SK-N-SH (cell line): ENCODE measurements at regions not wholly inside any gene's neighbourhood (a gene's known extent, or its start where the extent isn't known, plus 50 kb on each side); places are given as distances from the start of the nearest gene placed in this dataset.

Source experiments
- CTCF ChIA-PET: fragments of 300-600, 350-600 bp; formaldehyde crosslinking; extraction: SDS; loops from one replicate; lab custom pipeline; 2021; lab: Yijun Ruan, JAX
- POLR2A ChIA-PET: fragments of 350-600 bp; sonication (Branson Sonifier 250); formaldehyde crosslinking; extraction: SDS; loops from one replicate; lab custom pipeline; 2020; ENCODE audit warnings: antibody characterized with exemption, inconsistent platforms; lab: Yijun Ruan, JAX
- DNase-seq: peaks from one replicate; pipeline ENCODE4 v3.0.0; 2012
- H2AFZ ChIP-seq: fragments of 200-600 bp; sonication (generic); 2 replicates; pipeline ENCODE4 v1.8.1; 2016; ENCODE audit warnings: antibody characterized with exemption, mild to moderate bottlenecking, low read depth
- H3F3A ChIP-seq: fragments of 200-600 bp; sonication (generic); replicated peaks from 2 replicates; pipeline ENCODE3; 2016; ENCODE audit warnings: antibody characterized with exemption, mild to moderate bottlenecking; ENCODE audit not compliant: insufficient read depth
- H3K27ac ChIP-seq, 2 experiments: fragments of 200-500 bp in 1 of 2; fragments of 200-600 bp in 1 of 2; sonication (Bioruptor generic) in 1 of 2; sonication (generic), shearing (Covaris generic) in 1 of 2; 2 replicates each; pipeline versions ENCODE4 v1.5.1 to v1.6.1; 2014 to 2016; ENCODE audit warnings: low read depth in 2 of 2, inconsistent platforms in 1 of 2, low read length in 1 of 2, mild to moderate bottlenecking in 1 of 2, mixed read lengths in 1 of 2
- H3K27me3 ChIP-seq: fragments of 200-600 bp; sonication (generic), shearing (Covaris generic); 2 replicates; pipeline ENCODE4 v1.6.1; 2016; ENCODE audit warnings: mixed run types; ENCODE audit not compliant: insufficient read depth
- H3K36me3 ChIP-seq, 2 experiments: fragments of 200-500 bp in 1 of 2; fragments of 200-600 bp in 1 of 2; sonication (Bioruptor generic) in 1 of 2; sonication (generic) in 1 of 2; replicated peaks in 1 of 2; 2 replicates each; pipeline versions ENCODE3 to v1.5.1; 2014 to 2016; ENCODE audit warnings: low read length in 1 of 2, mild to moderate bottlenecking in 1 of 2; ENCODE audit not compliant: insufficient read depth in 2 of 2, control insufficient read depth in 1 of 2
- H3K4me1 ChIP-seq, 2 experiments: fragments of 200-500 bp in 1 of 2; fragments of 200-600 bp in 1 of 2; sonication (Bioruptor generic) in 1 of 2; sonication (generic), shearing (Covaris generic) in 1 of 2; 2 replicates each; pipeline versions ENCODE4 v1.5.1 to v1.6.1; 2014 to 2016; ENCODE audit warnings: low read depth in 1 of 2, low read length in 1 of 2, mixed run types in 1 of 2; ENCODE audit not compliant: insufficient read depth in 2 of 2, control insufficient read depth in 1 of 2
- H3K4me2 ChIP-seq: fragments of 200-600 bp; sonication (generic), shearing (Covaris generic); 2 replicates; pipeline ENCODE4 v1.6.1; 2017; ENCODE audit warnings: mixed run types
- H3K4me3 ChIP-seq, 2 experiments: fragments of 200-500 bp in 1 of 2; fragments of 200-600 bp in 1 of 2; sonication (Bioruptor generic) in 1 of 2; sonication (generic), shearing (Covaris generic) in 1 of 2; 2 replicates each; pipeline versions ENCODE4 v1.5.1 to v1.8.1; 2014 to 2016; ENCODE audit warnings: low read depth in 2 of 2, inconsistent platforms in 1 of 2, low read length in 1 of 2, mild to moderate bottlenecking in 1 of 2, mixed read lengths in 1 of 2, moderate library complexity in 1 of 2
- H3K79me2 ChIP-seq: fragments of 200-600 bp; sonication (generic); 2 replicates; pipeline ENCODE4 v1.8.1; 2017; ENCODE audit warnings: mild to moderate bottlenecking; ENCODE audit not compliant: insufficient read depth
- H3K9ac ChIP-seq: fragments of 200-600 bp; sonication (generic); 2 replicates; pipeline ENCODE4 v1.6.1; 2017; ENCODE audit warnings: mixed run types
- H3K9me2 ChIP-seq: fragments of 200-600 bp; sonication (generic); 2 replicates; pipeline ENCODE4 v1.6.1; 2017; ENCODE audit warnings: mixed run types
- H3K9me3 ChIP-seq: fragments of 200-600 bp; sonication (generic); 2 replicates; pipeline ENCODE4 v1.6.1; 2017; ENCODE audit warnings: mixed run types, mild to moderate bottlenecking, moderate library complexity
- H4K20me1 ChIP-seq: fragments of 200-600 bp; sonication (generic); 2 replicates; pipeline ENCODE4 v1.6.1; 2017; ENCODE audit warnings: mild to moderate bottlenecking, mixed run types; ENCODE audit not compliant: insufficient read depth
- CTCF ChIP-seq: fragments of 200-600 bp; sonication (generic); IDR thresholded peaks from 2 replicates; pipeline ENCODE4 v1.6.1; 2017; ENCODE audit warnings: antibody characterized with exemption, mild to moderate bottlenecking, moderate library complexity
- FOXM1 ChIP-seq: IDR thresholded peaks from 2 replicates; pipeline ENCODE4 v1.4.0; 2012; ENCODE audit warnings: low read depth, mild to moderate bottlenecking
- GABPA ChIP-seq: IDR thresholded peaks from 2 replicates; pipeline ENCODE4 v1.4.0; 2012; ENCODE audit warnings: low read depth, mild to moderate bottlenecking
- GATA2 ChIP-seq: sonication (generic); formaldehyde crosslinking; IDR thresholded peaks from 2 replicates; pipeline ENCODE4 v1.5.0; 2020; ENCODE audit warnings: mild to moderate bottlenecking, missing genetic modification reagents
- PBX3 ChIP-seq: IDR thresholded peaks from 2 replicates; pipeline ENCODE4; 2012
- POLR2AphosphoS5 ChIP-seq: IDR thresholded peaks from 2 replicates; pipeline ENCODE4 v1.6.1; 2012; ENCODE audit warnings: low read depth, low read length
- RAD21 ChIP-seq: IDR thresholded peaks from 2 replicates; pipeline ENCODE4 v1.6.1; 2012; ENCODE audit warnings: mild to moderate bottlenecking, low read length
- REST ChIP-seq: IDR thresholded peaks from 2 replicates; pipeline ENCODE4 v1.6.1; 2012; ENCODE audit warnings: mild to moderate bottlenecking, low read depth, low read length, moderate library complexity
- TAF1 ChIP-seq: IDR thresholded peaks from 2 replicates; pipeline ENCODE4 v1.6.1; 2012; ENCODE audit warnings: low read depth, mild to moderate bottlenecking, low read length, moderate library complexity, borderline replicate concordance
- USF2 ChIP-seq: fragments of 150-350 bp; IDR thresholded peaks from 2 replicates; pipeline ENCODE4 v1.6.1; 2017; ENCODE audit warnings: antibody characterized with exemption, low read length, low read depth, borderline replicate concordance
- ZBTB33 ChIP-seq: IDR thresholded peaks from 2 replicates; pipeline ENCODE4 v1.4.0; 2012; ENCODE audit warnings: low read depth, borderline replicate concordance
- WGBS: methylation state at CpG from one replicate; pipeline ENCODE4 v1.1.6; 2017; ENCODE audit warnings: low lambda C conversion rate; 5-methylcytosine and 5-hydroxymethylcytosine counted together

- H3K36me3 ChIP-seq = no peaks in the 10 kb centered on the region
- H3K4me2 ChIP-seq = no peak overlapping the region
- no peak overlapping the region for H3K27ac ChIP-seq
- no peak overlapping the region for H3K4me3 ChIP-seq
- no peak for DNase-seq
- WGBS = 66% methylated on average over 2 of the region's 2 CpGs
- H4K20me1 ChIP-seq = no peaks in the 10 kb centered on the region
- no peaks in the 10 kb centered on the region for H3K9me2 ChIP-seq
- no peak for TF ChIP-seq FOXM1
- TF ChIP-seq USF2 = no peak
- no peak for TF ChIP-seq PBX3
- TF ChIP-seq RAD21 = no peak
- TF ChIP-seq TAF1 = no peak
- no peak for TF ChIP-seq ZBTB33
- TF ChIP-seq POLR2AphosphoS5 = no peak
- no peak for TF ChIP-seq GABPA
- no peak for TF ChIP-seq REST
- no peak for TF ChIP-seq GATA2 (CRISPR knock-in tag)
- no peak for TF ChIP-seq CTCF
- no peaks in the 10 kb centered on the region for H3K9me3 ChIP-seq
- no peaks in the 10 kb centered on the region; the same call in 1 of the 2 replicates for H3K27me3 ChIP-seq
- no peak overlapping the region for H2AFZ ChIP-seq
- peaks cover 0 to 14% of the 10 kb centered on the region in 2 experiments; a peak in 1 of 4 replicates for H3K4me1 ChIP-seq
- POLR2A ChIA-PET = no interaction called here
- H3K79me2 ChIP-seq = no peaks in the 10 kb centered on the region
- no peaks in the 10 kb centered on the region for H3F3A ChIP-seq
- H3K9ac ChIP-seq = no peak overlapping the region
- CTCF ChIA-PET = interaction anchor here (0.6 to 1.5 kb wide), 6 partner anchors 18 to 784 kb away, joined by 3 to 6 read pairs (median 4); no protein-coding TSS in a partner anchor
Measured at GRCh38 chr11:32024948-32025347, 65.9 kb upstream of the RCN1 start.
